NOMO-1 treated with dmso at 0.1 percent for 144 hours (cell line): ENCODE measurements at regions not wholly inside any gene's neighbourhood (a gene's known extent, or its start where the extent isn't known, plus 50 kb on each side); places are given as distances from the start of the nearest gene placed in this dataset.

Experiments used
- DNase-seq: peaks from one replicate; lab custom pipeline; 2025; ENCODE audit not compliant: unreplicated experiment; lab: John Stamatoyannopoulos, UW

DNA sequence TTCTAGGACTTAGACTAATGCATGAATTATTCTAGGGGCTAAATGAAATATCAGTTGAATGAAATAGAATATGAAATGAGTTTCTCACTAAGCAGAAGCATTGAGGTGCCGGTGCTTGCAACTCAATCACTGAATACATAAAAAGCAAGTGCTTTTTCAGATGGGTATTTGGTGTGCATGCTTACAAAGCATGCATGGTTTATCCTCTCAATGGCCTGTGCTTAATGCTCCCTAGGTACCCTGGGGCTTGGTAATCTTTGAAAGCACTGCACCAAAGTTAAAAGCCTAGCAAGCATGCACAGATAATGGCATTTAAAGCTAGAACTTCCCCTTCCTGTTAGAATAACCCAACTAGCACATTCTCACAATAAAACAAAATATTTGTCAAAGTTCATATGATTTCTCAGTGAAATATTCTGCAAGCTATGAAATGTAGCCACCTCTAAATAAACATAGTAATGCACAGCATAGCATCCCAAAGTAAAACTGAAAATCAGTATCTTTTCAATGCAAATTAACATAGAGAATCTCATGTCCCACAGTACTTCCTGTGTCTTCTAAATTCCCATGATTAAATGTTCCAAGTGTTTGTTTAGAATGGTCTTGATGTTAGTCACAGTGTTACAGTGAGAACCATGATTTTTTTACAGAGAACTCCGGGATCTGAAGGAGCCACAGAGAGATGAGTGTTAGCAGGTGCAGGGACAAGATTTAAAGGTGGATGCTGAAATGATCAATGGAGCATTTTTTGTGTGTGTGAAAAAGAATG lies 143.4 kb upstream of the CDH6 start:
- no peak for DNase-seq

DNA sequence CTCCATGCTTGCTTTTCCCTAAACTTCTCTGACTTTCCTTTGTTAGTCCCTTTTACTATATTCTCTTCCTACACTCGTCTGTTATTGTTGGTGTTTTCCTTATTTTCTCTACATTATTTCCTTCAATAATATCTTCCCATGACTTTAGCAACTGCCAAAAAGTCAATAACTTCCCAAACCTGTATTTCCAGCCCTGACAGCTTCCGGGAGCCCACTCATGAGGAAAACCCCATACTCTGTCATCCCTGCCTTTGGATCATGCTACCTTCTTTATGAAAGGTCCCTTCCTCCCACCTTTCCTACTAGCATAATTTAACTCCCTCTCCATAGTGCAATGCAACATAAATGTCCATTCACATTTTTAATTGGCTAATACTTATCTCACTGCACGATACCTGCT lies 144.0 kb upstream of the CDH6 start:
- no peak for DNase-seq

DNA sequence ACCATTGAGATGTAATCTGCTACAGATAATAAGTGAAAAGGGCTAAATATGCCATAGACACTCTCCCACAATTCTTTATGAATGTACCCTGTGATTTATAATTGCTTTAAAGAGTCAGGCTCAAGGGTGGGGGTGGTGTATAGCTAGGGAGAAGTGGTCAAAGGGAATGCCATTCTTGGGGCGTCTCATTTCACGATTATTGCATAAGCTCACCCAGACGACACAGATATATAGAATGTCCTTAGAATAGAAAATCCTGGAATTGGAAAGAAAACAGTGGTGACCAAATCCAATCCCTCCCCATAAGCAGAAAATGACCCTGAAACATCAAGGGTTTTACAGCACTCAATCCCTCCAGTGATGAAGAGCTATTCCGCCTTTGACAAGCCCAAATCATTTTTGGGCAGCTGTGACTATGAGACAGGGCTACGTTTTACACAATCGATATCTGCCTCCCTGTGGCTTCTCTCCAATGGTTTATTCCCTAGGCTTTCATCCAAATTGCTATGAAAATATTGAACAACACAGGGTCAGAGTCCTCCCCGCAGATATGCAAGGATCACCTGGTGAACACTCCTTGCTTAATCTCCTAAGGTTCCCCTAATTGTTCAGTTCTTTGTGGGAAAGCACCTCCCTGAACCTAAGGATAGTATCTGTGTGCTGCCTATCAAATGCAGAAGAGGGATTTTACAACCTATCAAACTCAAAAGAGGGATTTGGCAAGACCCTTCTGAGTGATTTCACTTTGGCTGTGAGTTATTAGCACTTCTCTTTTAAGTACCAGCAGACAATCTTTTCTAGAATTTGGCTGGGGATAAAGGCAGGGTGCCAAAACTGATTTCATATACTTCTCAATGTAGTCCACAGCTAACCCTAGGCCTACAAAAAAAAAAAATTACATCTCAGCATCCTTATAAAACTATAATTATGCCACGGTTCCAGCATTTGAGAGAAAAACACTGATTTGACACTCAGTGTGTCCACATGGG lies 144.9 kb upstream of the CDH6 start:
- DNase-seq, result no peak

DNA sequence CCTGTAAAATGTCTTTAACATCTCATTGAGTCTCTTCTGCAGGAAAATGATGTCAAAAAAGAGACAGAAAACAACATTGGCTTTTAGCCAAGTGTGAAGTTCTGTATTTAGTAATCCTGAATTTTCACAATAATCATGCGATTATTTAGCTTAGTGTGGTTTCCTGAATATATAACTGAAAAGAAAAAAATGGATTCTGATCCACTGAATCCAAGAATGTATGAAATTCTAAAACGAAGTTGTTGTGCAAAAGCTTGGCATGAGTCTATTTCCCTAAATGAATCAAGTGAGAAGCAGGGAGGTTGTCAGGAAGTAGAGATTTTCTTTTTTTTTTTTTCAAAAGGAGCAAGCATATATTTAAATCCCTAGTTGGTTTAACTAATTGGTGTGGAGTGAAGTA lies 145.9 kb upstream of the CDH6 start:
- DNase-seq, result no peak

DNA sequence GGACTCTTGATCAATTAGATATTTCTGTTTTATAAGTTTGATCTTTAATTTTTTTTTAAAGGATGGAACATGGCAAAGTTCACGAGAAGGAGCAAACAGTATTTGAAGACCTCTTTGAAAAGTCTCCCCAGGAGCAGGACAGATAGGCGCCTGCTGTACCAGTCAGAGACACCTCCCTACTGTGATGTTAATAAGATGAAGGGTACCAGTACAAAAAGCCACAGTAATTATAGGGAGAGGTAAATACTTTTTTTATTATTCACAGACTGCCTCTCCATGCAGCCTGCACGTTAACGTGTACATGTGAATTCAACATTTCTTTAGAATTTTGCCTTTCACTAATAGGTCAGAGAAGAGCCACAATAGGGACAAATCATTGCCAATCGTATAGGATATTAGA lies 146.5 kb upstream of the CDH6 start:
- DNase-seq, result no peak

DNA sequence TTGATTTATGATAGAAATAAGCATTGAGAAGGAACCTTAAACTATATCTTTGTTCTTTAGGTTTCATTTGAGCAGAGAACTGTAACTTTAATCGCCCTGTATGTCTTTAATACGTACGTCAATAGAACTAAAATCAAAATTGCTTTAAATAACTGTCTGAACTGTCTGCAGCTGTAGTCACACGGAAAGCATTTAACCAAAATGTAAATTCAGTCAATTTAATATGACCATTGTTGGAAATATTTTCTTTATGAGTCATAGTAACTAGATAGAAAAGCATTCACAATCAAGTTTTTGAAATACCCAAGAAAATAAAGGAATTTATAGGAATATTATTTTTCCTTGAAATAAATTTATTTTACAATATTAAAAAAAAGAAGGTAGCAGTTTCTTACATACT lies 157.1 kb upstream of the CDH6 start:
- no peak for DNase-seq

DNA sequence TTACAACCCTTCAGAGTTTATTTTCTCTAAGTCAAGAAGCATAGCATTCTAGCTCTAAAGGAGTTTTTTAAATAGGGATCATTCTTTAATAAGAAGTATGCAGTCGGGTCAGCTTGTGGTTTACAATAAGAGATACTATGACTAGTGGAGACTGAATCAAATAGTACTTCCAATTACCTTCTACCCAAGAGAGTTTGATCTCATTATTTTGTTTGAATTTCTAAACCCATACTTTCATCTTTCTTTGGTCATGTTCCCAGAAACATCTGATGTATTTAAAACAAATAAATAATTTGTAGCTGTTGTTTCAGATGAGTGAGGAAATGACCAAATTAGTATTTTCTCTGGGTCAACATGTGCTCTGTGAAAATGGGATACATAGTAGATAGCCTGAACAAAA lies 160.2 kb upstream of the CDH6 start:
- no peak for DNase-seq

DNA sequence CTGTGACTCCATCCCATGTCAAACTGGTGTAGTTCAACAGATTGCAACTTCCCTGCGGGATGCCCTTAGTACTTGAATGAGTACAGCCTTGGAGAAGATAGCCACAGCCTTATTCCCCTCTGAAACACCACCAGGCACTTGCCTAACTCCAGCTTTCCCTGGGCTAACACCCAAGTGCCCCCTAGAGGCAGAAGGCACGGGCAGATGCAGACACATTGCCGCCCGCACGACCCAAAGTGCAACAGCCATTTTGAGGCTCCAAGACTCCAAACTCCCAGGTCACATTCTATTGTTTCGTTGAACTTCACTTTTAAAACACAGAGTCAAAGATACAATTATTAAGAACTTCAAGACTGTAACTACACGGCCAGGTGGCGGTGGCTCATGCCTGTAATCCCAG lies 163.6 kb upstream of the CDH6 start:
- no peak for DNase-seq

DNA sequence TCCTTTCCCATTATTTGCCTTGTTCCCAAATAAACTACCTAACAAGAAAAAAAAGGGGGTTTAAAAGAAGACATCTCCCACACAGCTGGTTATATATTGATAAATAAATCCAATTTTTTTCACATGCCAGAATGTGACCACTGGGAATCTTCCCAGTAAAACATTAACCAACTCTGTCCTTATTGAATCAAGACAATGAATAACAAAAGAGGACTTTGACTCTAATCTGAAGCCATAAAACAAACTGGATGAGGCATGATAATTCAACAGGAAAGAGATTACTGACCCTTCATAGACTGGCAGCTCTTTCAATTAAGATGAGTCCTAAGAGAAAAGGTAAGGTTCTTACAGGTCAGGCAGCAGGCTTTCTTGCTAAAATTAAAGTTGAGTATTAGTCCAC lies 165.8 kb upstream of the CDH6 start:
- DNase-seq, result no peak

DNA sequence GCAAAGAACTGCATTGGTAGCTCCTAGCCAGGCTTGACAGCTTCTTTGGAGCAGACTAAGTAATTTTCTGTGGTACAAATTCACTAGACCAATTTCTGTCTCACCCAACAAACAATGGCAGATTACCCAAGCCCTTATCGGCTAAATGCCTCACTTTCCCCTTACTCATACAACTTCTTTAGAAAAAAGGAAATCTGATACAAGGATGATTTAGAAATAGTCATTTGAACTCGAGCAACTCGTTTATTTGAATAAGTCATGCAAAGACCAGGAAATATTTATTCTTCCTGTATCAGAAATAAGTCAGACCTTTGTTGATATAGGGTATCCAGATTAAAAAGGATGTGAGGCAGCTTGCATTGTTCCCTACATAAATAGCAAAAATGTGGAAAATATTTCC lies 170.4 kb upstream of the CDH6 start:
- no peak for DNase-seq

DNA sequence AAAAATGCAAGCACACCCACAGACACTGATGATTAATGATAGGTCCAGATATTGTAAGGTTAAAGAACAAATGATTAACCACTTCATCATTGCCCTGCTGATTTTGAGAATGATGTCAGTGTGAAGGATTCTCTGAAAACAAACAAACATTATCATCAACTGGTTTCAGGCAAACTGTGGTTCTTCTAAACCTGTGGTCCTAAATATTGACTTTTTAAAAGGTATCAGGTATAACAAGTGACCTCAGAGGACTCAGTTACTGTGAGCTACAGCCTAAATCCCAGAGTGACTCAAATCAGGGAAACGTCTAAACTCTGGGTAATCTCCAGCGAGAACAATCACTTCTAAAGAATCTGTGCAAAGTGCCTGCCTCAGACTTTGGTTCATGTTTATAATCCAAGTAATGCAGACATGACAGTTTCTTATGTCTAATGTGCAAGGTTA lies 172.3 kb upstream of the CDH6 start:
- DNase-seq, result no peak

DNA sequence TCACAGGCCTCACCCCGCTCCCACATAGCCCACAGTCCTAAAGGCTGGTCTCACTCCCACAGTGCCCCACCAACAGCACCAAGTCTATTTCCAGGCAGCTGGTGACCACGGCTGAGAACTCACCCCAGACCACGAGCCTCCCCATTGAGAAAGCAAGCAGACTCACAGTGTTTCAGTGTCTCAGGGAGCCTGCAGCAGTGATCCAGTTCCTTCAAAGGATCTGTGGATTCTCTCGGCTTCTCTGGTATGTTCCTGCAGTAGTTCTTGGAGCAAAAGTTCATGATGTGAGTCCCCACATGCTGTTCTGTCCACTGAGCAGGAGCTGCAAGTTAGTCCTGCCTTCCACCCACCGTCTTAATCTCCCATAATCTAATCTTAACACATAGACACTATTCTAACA lies 185.3 kb upstream of the CDH6 start:
- no peak for DNase-seq

DNA sequence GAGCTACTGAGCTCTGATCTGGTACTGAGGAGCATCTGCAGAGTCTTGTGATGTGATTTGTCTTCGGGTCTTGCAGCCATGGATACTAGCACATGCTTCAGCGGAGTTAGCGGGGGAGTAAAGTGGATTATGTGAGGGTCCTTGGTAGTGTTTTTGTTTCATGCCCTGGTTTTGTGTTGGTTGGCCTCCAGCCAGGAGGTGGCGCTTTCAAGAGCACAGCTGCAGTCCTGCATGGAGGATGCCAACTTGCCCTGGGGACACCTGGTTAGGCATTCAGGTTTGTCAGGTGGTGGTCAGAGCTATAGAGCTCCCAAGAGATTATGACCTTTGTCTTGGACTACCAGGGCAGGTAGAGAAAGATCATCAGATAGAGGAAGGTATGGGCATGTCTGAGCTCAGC lies 185.8 kb upstream of the CDH6 start:
- no peak for DNase-seq

DNA sequence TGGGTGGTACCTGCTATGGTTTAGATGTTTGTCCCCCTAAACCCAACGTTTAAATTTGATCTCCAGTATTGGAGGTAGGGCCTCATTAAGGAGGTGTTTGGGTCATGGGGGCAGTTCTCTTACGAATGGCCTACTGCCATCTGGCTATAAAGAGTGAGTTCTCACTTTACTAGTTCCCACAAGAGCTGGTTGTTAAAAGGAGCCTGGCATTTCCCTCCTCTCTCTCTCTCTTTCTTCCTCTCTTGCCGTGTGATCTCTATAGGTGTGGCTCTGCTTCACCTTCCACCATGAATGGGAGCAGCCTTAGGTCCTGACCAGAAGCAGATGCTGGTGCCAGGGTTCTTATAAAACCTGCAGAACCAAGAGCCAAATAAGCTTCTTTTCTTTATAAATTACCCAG lies 193.2 kb upstream of the CDH6 start:
- DNase-seq, result no peak

DNA sequence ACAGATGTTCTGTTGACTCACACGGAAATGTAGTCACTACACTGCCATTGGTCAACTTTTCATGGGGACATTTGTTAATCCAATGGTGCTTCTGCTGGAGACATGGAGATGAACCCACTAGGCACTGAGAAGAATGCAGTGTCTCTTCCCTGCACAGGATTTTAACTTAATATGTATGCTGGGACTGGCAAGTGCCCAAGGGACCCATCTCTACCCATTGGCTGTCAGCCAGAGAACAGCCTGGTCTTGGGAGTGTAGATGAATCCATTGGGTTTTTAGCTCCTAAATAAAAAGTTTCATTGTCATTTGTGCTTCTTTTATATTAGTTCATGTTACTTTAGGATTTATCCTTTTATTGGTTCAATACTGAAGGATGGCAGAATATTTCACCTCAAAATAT lies 195.8 kb upstream of the CDH6 start:
- no peak for DNase-seq

DNA sequence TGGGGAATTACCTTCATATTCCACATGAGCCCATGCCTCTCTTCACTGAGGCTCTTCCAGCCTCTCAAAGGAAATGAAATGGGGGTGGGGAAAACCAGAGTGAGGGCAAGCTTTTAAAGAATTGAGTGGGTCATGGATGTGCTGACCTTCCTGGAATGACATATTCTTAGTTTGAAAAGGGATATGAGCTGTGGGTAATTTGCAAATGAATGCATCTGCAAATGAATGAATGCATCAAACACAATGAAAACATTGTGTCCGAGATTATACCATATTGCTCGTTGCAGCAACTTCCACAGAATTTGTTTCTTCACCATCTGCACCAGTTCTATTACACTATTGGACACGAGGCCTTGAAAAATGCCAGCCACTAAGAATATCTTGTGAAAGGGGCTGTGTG lies 198.6 kb upstream of the CDH6 start:
- no peak for DNase-seq

DNA sequence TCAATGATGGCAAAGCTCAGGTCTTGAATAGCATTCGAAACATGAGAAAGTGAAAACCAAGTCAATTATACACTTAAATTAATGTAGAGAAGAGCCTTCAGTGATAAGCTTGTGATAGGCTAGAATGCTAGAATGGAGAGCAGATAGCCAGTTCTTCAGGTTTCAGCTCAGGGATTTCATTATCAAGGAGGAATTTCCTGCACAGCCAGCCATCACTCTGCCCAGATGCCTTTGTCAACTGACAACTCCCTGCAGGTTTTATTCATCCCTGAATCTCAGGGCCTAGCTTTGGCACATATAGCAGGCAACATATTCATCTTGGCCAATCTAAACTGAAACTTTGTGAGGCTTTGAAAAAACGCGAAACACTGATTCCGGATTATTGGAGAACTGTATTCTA lies 199.3 kb upstream of the CDH6 start:
- no peak for DNase-seq

DNA sequence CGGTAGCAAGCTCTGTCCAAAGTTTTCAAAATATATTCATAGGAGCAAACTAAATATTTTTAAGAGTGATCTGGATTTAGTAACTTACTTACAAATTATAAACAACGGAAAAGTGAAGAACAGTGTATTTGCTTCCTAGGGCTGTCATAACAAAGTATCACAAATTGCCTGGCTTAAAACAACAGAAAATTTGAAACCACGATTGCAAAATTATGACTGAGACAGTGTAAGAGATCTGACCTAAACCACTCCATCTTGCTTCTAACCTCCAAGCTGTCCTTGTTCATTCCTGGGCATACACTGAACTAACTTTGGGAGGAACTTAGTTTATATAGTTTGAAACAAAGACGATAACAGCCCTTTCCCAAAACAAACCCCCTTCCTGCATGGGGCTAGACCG lies 202.0 kb upstream of the CDH6 start:
- no peak for DNase-seq

DNA sequence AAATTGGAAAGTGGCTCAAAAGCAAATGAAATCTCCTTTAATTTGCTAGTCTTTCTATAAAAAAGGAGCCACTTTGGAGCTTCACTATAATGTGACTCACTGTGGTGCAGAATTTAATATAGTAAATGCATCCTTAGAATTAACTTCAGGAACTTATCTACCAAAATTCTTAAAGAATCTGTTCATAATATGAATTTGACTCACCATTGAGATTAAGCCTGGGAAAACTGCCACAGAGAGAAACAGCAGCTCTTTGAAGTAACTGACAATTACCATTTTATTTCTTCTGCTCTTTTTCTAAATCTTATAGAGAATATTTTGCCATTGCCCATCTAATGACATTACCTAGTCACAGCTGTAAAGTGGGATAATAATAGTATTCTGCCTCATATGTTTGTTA lies 211.9 kb upstream of the CDH6 start:
- DNase-seq, result no peak

DNA sequence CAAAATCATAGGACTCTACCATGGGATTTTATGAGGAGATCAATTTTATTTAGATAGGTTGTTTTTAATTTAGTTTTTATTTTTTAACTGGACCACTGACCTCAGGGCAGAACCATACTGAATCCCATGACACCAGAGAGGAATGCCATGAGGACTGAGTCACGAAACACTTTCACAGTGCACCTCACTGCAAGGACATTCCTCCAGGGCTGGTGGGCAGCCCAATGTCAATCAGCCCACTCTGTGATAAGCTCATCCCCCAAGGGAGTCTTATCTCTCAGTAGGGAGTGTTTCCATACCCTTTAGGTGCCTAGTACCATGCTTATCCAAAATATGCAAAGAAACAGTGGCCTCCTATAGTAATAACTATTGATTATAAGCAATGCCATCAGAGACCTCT lies 224.5 kb upstream of the CDH6 start:
- DNase-seq, result no peak

DNA sequence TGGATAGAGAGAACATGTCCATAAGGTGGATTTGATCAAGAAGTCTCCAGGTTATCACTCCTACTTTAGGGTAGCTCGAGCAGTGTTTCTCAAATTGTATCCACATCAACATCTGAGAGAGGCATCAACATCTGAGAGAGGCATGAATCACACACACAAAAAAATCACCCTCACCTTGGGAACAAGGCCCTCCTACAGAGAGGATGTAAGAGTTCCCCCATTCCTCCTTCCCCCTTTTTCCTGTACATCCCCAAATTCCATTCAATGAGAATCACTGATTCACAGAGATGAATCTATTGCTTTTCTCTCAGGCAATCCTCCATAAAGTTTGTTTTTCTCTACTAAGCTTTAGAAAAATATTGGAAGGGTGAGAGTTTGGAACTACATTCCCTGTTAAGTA lies 233.4 kb upstream of the CDH6 start:
- no peak for DNase-seq

DNA sequence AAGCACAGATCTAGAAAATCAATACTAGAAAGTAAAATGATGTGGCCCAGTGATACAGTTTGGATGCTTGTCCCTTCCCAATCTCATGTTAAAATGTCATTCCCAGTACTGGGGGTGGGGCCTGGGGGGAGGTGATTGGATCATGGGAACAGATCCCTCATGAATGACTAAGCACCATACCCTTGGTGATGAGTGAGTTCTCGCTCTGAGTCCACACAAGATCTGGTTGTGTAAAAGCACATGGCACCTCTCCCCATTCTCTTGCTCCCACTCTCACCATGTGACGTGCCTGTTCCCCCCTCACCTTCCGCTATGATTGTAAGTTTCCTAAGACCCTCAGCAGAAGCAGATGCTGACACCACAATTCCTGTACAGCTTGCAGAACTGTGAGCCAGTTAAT lies 234.2 kb upstream of the CDH6 start:
- DNase-seq, result no peak
